ENCODE measurements at regions not wholly inside any gene's neighbourhood (a gene's known extent, or its start where the extent isn't known, plus 50 kb on each side); places are given as distances from the start of the nearest gene placed in this dataset.

- Histone ChIP-seq H3K4me1 (replicated peaks in 1 of 2) (no peaks in the 10 kb centered on the region), H3K36me3 (replicated peaks in 1 of 2) (no peaks in the 10 kb centered on the region), H3K4me3 (no peak overlapping the region), H3K27me3 (no peaks in the 10 kb centered on the region), H3K9me3 (replicated peaks in 1 of 3) (no peaks in the 10 kb centered on the region), H3K27ac (no peak overlapping the region)
- no peak for DNase-seq
- WGBS, 4 donors, result 90 to 95% (median 93%) methylated on average over 7 of the region's 7 CpGs
- intact Hi-C loops (cut with DNase I), result no loop called here
- TF ChIP-seq, protein P1, sequence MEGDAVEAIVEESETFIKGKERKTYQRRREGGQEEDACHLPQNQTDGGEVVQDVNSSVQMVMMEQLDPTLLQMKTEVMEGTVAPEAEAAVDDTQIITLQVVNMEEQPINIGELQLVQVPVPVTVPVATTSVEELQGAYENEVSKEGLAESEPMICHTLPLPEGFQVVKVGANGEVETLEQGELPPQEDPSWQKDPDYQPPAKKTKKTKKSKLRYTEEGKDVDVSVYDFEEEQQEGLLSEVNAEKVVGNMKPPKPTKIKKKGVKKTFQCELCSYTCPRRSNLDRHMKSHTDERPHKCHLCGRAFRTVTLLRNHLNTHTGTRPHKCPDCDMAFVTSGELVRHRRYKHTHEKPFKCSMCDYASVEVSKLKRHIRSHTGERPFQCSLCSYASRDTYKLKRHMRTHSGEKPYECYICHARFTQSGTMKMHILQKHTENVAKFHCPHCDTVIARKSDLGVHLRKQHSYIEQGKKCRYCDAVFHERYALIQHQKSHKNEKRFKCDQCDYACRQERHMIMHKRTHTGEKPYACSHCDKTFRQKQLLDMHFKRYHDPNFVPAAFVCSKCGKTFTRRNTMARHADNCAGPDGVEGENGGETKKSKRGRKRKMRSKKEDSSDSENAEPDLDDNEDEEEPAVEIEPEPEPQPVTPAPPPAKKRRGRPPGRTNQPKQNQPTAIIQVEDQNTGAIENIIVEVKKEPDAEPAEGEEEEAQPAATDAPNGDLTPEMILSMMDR (IDR thresholded peaks at IDR 0.05), result no peak
- no peak for TF ChIP-seq POLR2A (IDR thresholded peaks at IDR 0.05)
Measured at GRCh38 chr2:16329421-16329820, 336.2 kb downstream of the CYRIA start.

DNA sequence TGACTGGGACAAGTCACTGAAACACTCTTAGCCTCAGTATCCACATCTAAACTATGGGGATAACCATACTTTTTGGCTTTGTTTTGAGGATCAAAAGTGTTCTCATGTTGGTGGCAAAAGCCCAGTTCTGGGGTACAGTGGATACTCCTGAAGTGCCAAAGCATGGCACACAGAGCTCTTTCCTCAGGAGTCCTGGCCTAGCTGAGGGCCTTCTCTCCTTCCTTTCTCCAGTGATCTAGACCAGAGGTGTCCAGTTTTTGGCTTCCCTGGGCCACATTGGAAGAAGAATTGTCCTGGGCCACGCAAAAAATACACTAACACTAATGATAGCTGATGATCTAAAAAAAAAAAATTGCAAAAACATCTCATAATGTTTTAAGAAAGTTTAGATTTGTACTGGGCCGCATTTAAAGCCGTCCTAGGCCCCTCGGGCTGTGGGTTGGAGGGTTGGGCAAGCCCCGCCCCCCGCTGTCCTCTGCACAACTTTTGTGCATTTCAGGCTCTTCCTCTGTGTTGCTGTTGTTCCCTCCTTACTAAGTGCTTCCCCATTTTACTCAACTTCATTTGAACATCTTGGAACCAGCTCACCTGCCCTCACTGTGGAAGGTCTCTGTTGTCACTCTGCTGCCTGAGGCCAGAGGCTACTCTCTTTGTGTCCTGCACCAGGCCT, 337.0 kb downstream of the CYRIA start:
- no peak overlapping the region for H3K27ac ChIP-seq
- 82 to 94% (median 93%) methylated on average over 6 of the region's 6 CpGs for WGBS, 4 donors
- intact Hi-C loops (cut with DNase I), result no loop called here
- no peaks in the 10 kb centered on the region for H3K27me3 ChIP-seq
- TF ChIP-seq POLR2A (IDR thresholded peaks at IDR 0.05), result no peak
- TF ChIP-seq, protein P1 (IDR thresholded peaks at IDR 0.05), result no peak
- no peak overlapping the region for H3K4me3 ChIP-seq
- no peaks in the 10 kb centered on the region for H3K9me3 ChIP-seq (replicated peaks in 1 of 3)
- no peaks in the 10 kb centered on the region for H3K36me3 ChIP-seq (replicated peaks in 1 of 2)
- no peaks in the 10 kb centered on the region for H3K4me1 ChIP-seq (replicated peaks in 1 of 2)
- DNase-seq, result no peak

GRCh38 chr2:16327326-16327725, 338.3 kb downstream of the CYRIA start:
- intact Hi-C loops (cut with DNase I), result no loop called here
- H3K9me3 ChIP-seq (replicated peaks in 1 of 3), result no peaks in the 10 kb centered on the region
- no peaks in the 10 kb centered on the region for H3K36me3 ChIP-seq (replicated peaks in 1 of 2)
- H3K27me3 ChIP-seq, result no peaks in the 10 kb centered on the region
- H3K4me1 ChIP-seq (replicated peaks in 1 of 2), result no peaks in the 10 kb centered on the region
- whole genome bisulfite sequencing, 4 donors, result 85 to 96% (median 88%) methylated on average over 4 of the region's 4 CpGs
- no peak overlapping the region for H3K27ac ChIP-seq
- no peak for DNase-seq
- H3K4me3 ChIP-seq, result no peak overlapping the region
- TF ChIP-seq, protein P1 (IDR thresholded peaks at IDR 0.05), result no peak
- TF ChIP-seq POLR2A (IDR thresholded peaks at IDR 0.05), result no peak

DNA sequence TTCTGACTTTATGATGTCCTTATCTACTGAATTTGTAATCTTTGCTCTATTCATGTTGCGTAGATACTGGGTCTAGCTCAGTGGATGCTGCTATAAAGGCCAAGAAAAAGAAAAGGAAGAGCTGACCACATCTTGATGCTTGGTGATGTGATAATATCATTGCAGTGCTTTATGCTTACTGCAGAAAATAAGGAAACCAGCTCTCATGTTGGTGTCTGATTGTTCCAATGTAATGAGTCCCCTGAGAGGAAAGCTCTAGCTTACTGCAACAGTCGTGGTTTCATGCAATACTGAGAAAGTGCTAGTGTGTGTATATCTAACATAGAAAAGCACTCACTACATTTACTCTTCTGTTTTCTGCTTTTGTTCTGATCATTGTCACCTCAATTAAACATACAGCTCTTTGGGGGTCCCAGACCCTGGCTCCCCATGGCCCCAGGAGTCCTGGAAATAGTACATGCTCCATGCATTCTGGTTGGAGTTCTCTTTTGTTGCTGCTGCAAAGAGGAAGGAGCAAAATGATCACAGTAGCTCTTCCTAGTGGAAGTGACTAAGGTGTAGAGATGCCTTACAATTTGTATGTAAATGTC, 338.8 kb downstream of the CYRIA start:
- Histone ChIP-seq H3K9me3 (replicated peaks in 1 of 3) (no peaks in the 10 kb centered on the region), H3K4me1 (replicated peaks in 1 of 2) (no peaks in the 10 kb centered on the region), H3K27ac (no peak overlapping the region), H3K36me3 (replicated peaks in 1 of 2) (no peaks in the 10 kb centered on the region), H3K4me3 (no peak overlapping the region), H3K27me3 (no peaks in the 10 kb centered on the region)
- TF ChIP-seq, protein P1 (IDR thresholded peaks at IDR 0.05), result no peak
- no peak for TF ChIP-seq POLR2A (IDR thresholded peaks at IDR 0.05)
- intact Hi-C loops (cut with DNase I), result no loop called here
- WGBS, 4 donors, result 60 to 71% (median 70%) methylated on average over 2 of the region's 2 CpGs
- no peak for DNase-seq
